Stomach (tissue), 8 donors: ENCODE measurements at regions not wholly inside any gene's neighbourhood (a gene's known extent, or its start where the extent isn't known, plus 50 kb on each side); places are given as distances from the start of the nearest gene placed in this dataset.

Experiments
- DNase-seq, 2 donors: peaks; one replicate each; pipeline versions ENCODE4 v3.0.0 to v3.0.0-alpha.2; 2013 to 2019
- H3K27ac ChIP-seq, 5 donors: fragments of 200-600 bp in 4 of 5; sonication (generic) in 4 of 5; one replicate each; pipeline ENCODE4 v1.5.1; 2013 to 2019; ENCODE audit warnings: mild to moderate bottlenecking in 1 of 5, moderate library complexity in 1 of 5
- H3K27me3 ChIP-seq, 3 donors: fragments of 200-600 bp; sonication (generic); one replicate each; pipeline ENCODE4 v1.5.1; 2017 to 2019; ENCODE audit warnings: mixed run types in 1 of 3
- H3K36me3 ChIP-seq, 4 donors: fragments of 200-600 bp; sonication (generic); 1 replicate in 3 of 4; 2 replicates in 1 of 4; pipeline ENCODE4 v1.5.1; 2016 to 2019
- H3K4me1 ChIP-seq, 4 donors: fragments of 200-600 bp; sonication (generic); one replicate each; pipeline ENCODE4 v1.5.1; 2016 to 2019
- H3K4me3 ChIP-seq, 4 donors: fragments of 200-600 bp; sonication (generic) in 3 of 4; one replicate each; pipeline ENCODE4 v1.5.1; 2016 to 2019; ENCODE audit warnings: mild to moderate bottlenecking in 1 of 4
- H3K9me3 ChIP-seq, 4 donors: fragments of 200-600 bp; sonication (generic); one replicate each; pipeline ENCODE4 v1.5.1; 2016 to 2019
- EP300 ChIP-seq: sonication (generic); formaldehyde crosslinking; IDR thresholded peaks from one replicate; pipeline ENCODE4 v1.6.1; 2017; ENCODE audit warnings: antibody characterized with exemption
- POLR2A ChIP-seq, 4 donors: fragments of 450-650 bp; IDR thresholded peaks; one replicate each; pipeline ENCODE4 v1.6.1; 2016; ENCODE audit warnings: antibody characterized with exemption in 4 of 4, control low read depth in 2 of 4, mild to moderate bottlenecking in 1 of 4, moderate library complexity in 1 of 4
- POLR2AphosphoS5 ChIP-seq, 3 donors: sonication (generic); formaldehyde crosslinking; IDR thresholded peaks; one replicate each; pipeline ENCODE4 v1.6.1; 2016; ENCODE audit warnings: antibody characterized with exemption in 3 of 3
- WGBS, 5 donors: extraction: QIAGEN DNeasy Blood & Tissue Kit in 3 of 5; methylation state at CpG; one replicate each; pipeline versions ENCODE4 v1.1.5 to v1.1.7; 2013 to 2018; 5-methylcytosine and 5-hydroxymethylcytosine counted together
- intact Hi-C: fragments of 100-400 bp; cut with DNase I; formaldehyde crosslinking; loops from one replicate; pipeline ENCODE4 v1.15.1; 2023; ENCODE audit warnings: low total_unique reads
- TF ChIP-seq, protein P1 (sequence below), 7 experiments: fragments of 450-650 bp in 4 of 7; fragments of 200-600 bp in 3 of 7; sonication (generic) in 3 of 7; IDR thresholded peaks; one replicate each; pipeline ENCODE4 v1.5.1; 2016 to 2019; ENCODE audit warnings: antibody characterized with exemption in 7 of 7, control low read depth in 2 of 7, mild to moderate bottlenecking in 1 of 7
- donor health status: healthy with polysubstance abuse.
- donor health status: Bipolar disorder and iron deficiency.
- donor health status: healthy.

DNA sequence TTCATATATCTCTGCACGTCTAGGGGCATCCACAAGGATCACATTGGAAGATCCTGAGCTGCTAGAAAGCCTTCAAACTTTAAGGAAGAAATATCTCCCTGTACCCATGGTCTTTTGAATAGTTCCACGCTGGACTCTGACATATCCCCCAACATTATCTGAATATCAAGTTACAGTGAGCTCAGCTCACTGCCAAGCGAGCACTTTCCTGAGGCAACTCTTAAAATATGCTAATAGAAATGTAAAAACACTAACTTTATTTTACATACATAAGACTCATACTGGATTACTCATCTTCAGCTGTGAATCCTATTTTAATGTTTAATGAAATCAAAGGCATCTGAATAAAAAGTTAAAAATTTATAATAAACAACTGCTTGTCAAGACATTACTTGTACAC is 420.2 kb upstream of the CCDC54 start:
- no peak overlapping the region for H3K4me3 ChIP-seq
- no peak overlapping the region for H3K27ac ChIP-seq
- no peaks in the 10 kb centered on the region for H3K36me3 ChIP-seq
- no peak for TF ChIP-seq EP300
- no peak for TF ChIP-seq POLR2AphosphoS5 (IDR thresholded peaks at IDR 0.05)
- TF ChIP-seq POLR2A (IDR thresholded peaks at IDR 0.05), result no peak
- TF ChIP-seq, protein P1, sequence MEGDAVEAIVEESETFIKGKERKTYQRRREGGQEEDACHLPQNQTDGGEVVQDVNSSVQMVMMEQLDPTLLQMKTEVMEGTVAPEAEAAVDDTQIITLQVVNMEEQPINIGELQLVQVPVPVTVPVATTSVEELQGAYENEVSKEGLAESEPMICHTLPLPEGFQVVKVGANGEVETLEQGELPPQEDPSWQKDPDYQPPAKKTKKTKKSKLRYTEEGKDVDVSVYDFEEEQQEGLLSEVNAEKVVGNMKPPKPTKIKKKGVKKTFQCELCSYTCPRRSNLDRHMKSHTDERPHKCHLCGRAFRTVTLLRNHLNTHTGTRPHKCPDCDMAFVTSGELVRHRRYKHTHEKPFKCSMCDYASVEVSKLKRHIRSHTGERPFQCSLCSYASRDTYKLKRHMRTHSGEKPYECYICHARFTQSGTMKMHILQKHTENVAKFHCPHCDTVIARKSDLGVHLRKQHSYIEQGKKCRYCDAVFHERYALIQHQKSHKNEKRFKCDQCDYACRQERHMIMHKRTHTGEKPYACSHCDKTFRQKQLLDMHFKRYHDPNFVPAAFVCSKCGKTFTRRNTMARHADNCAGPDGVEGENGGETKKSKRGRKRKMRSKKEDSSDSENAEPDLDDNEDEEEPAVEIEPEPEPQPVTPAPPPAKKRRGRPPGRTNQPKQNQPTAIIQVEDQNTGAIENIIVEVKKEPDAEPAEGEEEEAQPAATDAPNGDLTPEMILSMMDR (IDR thresholded peaks at IDR 0.05), result no peak
- H3K9me3 ChIP-seq, result peaks cover 0 to 7% (median 5%) of the 10 kb centered on the region in 4 donors
- DNase-seq, result no peak
- H3K27me3 ChIP-seq, result no peaks in the 10 kb centered on the region
- intact Hi-C loops, result no loop called here
- H3K4me1 ChIP-seq, result no peaks in the 10 kb centered on the region
- 51 to 76% (median 58%) methylated on average over 3 of the region's 3 CpGs for WGBS, 5 donors

DNA sequence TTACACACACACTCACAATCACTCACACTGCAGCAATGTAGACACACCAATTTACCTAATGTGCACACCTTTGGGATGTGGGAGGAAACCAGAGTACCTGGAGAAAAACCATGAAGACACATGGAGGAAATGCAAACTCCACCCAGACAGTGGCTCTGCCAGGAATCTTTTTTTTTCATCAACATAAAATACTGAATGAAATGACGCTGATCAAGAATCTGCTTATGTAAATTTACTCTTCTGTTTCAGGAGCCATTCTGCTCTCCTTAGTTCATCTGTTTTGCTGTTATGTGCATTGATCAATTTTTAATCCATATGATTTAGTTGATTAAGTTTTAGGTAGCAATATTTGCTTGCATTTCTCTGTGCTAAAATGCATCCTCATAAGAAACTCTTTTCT is 414.2 kb upstream of the CCDC54 start:
- Histone ChIP-seq H3K27ac (no peak overlapping the region), H3K36me3 (no peaks in the 10 kb centered on the region), H3K4me3 (no peak overlapping the region), H3K9me3 (no peaks in the 10 kb centered on the region), H3K4me1 (peaks cover 0 to 18% (median 5%) of the 10 kb centered on the region in 4 donors), H3K27me3 (no peaks in the 10 kb centered on the region)
- DNase-seq, result no peak
- WGBS, 5 donors, result 9 to 39% (median 19%) methylated on average over 1 of the region's 1 CpG
- no peak for TF ChIP-seq EP300
- TF ChIP-seq, protein P1 (IDR thresholded peaks at IDR 0.05), result no peak
- no peak for TF ChIP-seq POLR2AphosphoS5 (IDR thresholded peaks at IDR 0.05)
- no peak for TF ChIP-seq POLR2A (IDR thresholded peaks at IDR 0.05)
- intact Hi-C loops, result no loop called here

DNA sequence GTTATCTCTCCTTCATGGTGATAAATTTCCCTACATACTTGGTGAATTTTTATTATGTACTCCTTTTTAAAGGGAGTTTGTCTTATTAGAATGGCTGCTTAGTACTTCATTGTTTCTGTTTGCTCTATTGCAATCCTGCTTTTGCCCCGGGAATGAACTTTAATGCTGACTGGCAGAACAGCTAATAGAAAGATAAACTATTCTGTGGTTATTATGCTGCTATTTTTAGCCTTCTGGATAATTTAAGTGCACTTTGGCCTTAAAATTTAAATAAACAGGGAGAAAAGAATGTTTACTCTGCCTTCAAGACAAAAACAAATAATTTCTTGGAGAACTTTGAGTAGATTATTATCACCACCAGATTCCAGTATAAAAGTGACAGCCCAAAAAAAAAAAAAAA is 413.8 kb upstream of the CCDC54 start:
- 3 to 10% (median 7%) methylated on average over 1 of the region's 1 CpG for WGBS, 5 donors
- DNase-seq, result peak in 1 of 2 donors; percentile 69
- Histone ChIP-seq H3K4me1 (peaks cover 0 to 18% (median 5%) of the 10 kb centered on the region in 4 donors), H3K27ac (no peak overlapping the region), H3K27me3 (no peaks in the 10 kb centered on the region), H3K36me3 (no peaks in the 10 kb centered on the region), H3K4me3 (no peak overlapping the region), H3K9me3 (no peaks in the 10 kb centered on the region)
- intact Hi-C loops, result no loop called here
- TF ChIP-seq, protein P1 (IDR thresholded peaks at IDR 0.05), result no peak
- no peak for TF ChIP-seq POLR2AphosphoS5 (IDR thresholded peaks at IDR 0.05)
- no peak for TF ChIP-seq EP300
- no peak for TF ChIP-seq POLR2A (IDR thresholded peaks at IDR 0.05)

DNA sequence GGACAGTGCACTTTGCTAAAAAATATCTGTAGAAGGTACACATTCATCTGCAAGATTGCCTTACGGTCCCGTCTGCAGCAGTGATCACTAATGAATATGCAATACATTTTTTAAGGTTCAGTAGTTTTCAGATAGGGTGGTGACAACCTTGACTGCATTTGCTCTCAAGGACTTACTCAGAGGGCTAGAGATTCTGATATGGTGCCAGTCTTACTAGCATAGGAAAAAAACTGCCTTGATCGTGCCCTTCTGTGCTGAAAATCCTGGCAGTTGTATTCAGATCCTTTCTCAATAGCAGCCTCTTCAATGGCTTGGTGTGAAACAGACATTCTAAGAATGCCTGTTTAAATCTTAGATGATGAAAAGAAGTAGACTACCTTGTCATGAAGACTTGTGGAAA is 411.9 kb upstream of the CCDC54 start:
- Histone ChIP-seq H3K36me3 (no peaks in the 10 kb centered on the region), H3K27me3 (no peaks in the 10 kb centered on the region), H3K4me3 (no peak overlapping the region), H3K27ac (no peak overlapping the region), H3K4me1 (peaks cover 0 to 18% (median 5%) of the 10 kb centered on the region in 4 donors), H3K9me3 (no peaks in the 10 kb centered on the region)
- 43 to 73% (median 61%) methylated on average over 3 of the region's 3 CpGs for WGBS, 5 donors
- intact Hi-C loops, result no loop called here
- DNase-seq, result no peak
- TF ChIP-seq POLR2AphosphoS5 (IDR thresholded peaks at IDR 0.05), result no peak
- TF ChIP-seq POLR2A (IDR thresholded peaks at IDR 0.05), result no peak
- TF ChIP-seq, protein P1 (IDR thresholded peaks at IDR 0.05), result no peak
- no peak for TF ChIP-seq EP300
